ENCODE measurements at regions not wholly inside any gene's neighbourhood (a gene's known extent, or its start where the extent isn't known, plus 50 kb on each side); places are given as distances from the start of the nearest gene placed in this dataset.

DNA sequence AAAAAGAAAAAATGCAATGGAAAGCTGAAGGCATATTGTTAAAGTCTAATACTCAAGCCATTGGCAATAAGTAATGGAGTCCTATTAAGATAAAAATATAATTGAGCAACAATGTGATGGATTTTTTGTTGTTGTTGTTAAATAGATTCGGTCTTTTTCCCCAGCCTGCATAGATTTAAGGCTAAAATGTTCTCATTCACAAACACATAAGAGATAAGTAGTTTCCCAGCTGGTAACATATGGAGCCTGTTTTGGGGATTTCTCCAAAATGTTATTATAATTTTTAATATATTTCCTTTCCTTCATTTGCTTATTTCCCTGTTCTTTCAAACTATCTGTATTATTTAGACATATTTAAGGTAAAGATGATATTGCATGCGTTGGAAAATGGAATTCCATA lies 1149.1 kb upstream of the PRR20A start:
- Histone ChIP-seq H3K27ac (no peak overlapping the region), H3K4me3 (ENCODE audit: low read depth, low read length) (no peak overlapping the region), H3K27me3 (ENCODE audit: insufficient read depth, low read depth, severe bottlenecking) (no peaks in the 10 kb centered on the region), H3K9me3 (ENCODE audit: severe bottlenecking) (no peaks in the 10 kb centered on the region), H3K36me3 (no peaks in the 10 kb centered on the region)
- TF ChIP-seq, protein P1, sequence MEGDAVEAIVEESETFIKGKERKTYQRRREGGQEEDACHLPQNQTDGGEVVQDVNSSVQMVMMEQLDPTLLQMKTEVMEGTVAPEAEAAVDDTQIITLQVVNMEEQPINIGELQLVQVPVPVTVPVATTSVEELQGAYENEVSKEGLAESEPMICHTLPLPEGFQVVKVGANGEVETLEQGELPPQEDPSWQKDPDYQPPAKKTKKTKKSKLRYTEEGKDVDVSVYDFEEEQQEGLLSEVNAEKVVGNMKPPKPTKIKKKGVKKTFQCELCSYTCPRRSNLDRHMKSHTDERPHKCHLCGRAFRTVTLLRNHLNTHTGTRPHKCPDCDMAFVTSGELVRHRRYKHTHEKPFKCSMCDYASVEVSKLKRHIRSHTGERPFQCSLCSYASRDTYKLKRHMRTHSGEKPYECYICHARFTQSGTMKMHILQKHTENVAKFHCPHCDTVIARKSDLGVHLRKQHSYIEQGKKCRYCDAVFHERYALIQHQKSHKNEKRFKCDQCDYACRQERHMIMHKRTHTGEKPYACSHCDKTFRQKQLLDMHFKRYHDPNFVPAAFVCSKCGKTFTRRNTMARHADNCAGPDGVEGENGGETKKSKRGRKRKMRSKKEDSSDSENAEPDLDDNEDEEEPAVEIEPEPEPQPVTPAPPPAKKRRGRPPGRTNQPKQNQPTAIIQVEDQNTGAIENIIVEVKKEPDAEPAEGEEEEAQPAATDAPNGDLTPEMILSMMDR (IDR thresholded peaks at IDR 0.05; ENCODE audit: low read depth, low read length): no peak
- no peak for DNase-seq

DNA sequence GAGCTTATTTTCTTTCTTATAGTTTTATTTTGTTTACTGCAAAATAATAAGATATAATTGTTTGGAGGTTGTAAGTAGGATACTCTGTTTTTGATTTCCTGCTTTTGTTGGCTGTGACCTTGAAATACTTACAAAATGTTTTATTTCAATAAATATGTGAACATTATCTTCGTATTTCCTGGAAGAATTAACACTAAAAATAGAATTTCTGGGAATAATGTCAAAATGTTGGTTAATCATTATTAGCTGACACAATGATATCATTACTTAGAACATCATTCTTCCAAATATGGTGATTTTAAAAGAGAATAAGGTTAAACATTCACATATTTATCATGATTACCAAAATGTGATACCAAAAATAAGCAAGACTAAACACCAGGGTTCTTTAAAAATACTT lies 1148.6 kb upstream of the PRR20A start:
- TF ChIP-seq, protein P1 (IDR thresholded peaks at IDR 0.05; ENCODE audit: low read depth, low read length): no peak
- Histone ChIP-seq H3K9me3 (ENCODE audit: severe bottlenecking) (no peaks in the 10 kb centered on the region), H3K36me3 (no peaks in the 10 kb centered on the region), H3K27me3 (ENCODE audit: insufficient read depth, low read depth, severe bottlenecking) (no peaks in the 10 kb centered on the region), H3K27ac (no peak overlapping the region), H3K4me3 (ENCODE audit: low read depth, low read length) (no peak overlapping the region)
- DNase-seq: no peak

GRCh38 chr13:55999709-56000108 lies 1141.0 kb upstream of the PRR20A start:
- TF ChIP-seq, protein P1 (IDR thresholded peaks at IDR 0.05; ENCODE audit: low read depth, low read length): no peak
- no peaks in the 10 kb centered on the region for H3K27me3 ChIP-seq (ENCODE audit: insufficient read depth, low read depth, severe bottlenecking)
- no peak overlapping the region for H3K27ac ChIP-seq
- H3K36me3 ChIP-seq: no peaks in the 10 kb centered on the region
- H3K4me3 ChIP-seq (ENCODE audit: low read depth, low read length): no peak overlapping the region
- no peaks in the 10 kb centered on the region for H3K9me3 ChIP-seq (ENCODE audit: severe bottlenecking)
- DNase-seq: peak; percentile 9

- Histone ChIP-seq H3K27ac (no peak overlapping the region), H3K27me3 (ENCODE audit: insufficient read depth, low read depth, severe bottlenecking) (no peaks in the 10 kb centered on the region), H3K4me3 (ENCODE audit: low read depth, low read length) (no peak overlapping the region), H3K9me3 (ENCODE audit: severe bottlenecking) (no peaks in the 10 kb centered on the region), H3K36me3 (no peaks in the 10 kb centered on the region)
- TF ChIP-seq, protein P1 (IDR thresholded peaks at IDR 0.05; ENCODE audit: low read depth, low read length): no peak
- no peak for DNase-seq
Measured at GRCh38 chr13:56009418-56009817, 1131.3 kb upstream of the PRR20A start.

- H3K27me3 ChIP-seq (ENCODE audit: insufficient read depth, low read depth, severe bottlenecking): no peaks in the 10 kb centered on the region
- H3K27ac ChIP-seq: no peak overlapping the region
- H3K9me3 ChIP-seq (ENCODE audit: severe bottlenecking): no peaks in the 10 kb centered on the region
- no peak for DNase-seq
- no peaks in the 10 kb centered on the region for H3K36me3 ChIP-seq
- H3K4me3 ChIP-seq (ENCODE audit: low read depth, low read length): no peak overlapping the region
- TF ChIP-seq, protein P1 (IDR thresholded peaks at IDR 0.05; ENCODE audit: low read depth, low read length): no peak
Measured at GRCh38 chr13:56012644-56013043, 1128.1 kb upstream of the PRR20A start.

DNA sequence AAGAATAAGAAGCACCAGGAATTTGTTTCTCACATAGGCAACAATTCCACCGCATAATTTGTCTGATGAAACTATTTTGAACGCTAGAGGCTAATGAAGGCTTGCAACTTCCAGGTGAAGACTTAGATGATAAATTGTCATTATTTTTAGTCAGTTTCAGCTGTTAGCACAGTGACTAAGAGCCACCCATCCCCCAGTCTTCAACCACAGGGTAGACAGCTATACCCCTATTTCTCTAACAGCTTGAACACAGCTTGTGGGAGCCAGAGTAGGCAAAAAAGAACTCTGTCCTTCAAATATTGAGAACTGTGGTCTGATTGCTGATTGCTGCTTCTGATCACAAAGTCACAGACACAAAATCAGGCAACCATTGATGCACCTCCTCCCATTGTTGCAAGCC lies 1124.8 kb upstream of the PRR20A start:
- no peaks in the 10 kb centered on the region for H3K36me3 ChIP-seq
- no peaks in the 10 kb centered on the region for H3K27me3 ChIP-seq (ENCODE audit: insufficient read depth, low read depth, severe bottlenecking)
- H3K9me3 ChIP-seq (ENCODE audit: severe bottlenecking): no peaks in the 10 kb centered on the region
- TF ChIP-seq, protein P1 (IDR thresholded peaks at IDR 0.05; ENCODE audit: low read depth, low read length): no peak
- no peak for DNase-seq
- H3K27ac ChIP-seq: no peak overlapping the region
- no peak overlapping the region for H3K4me3 ChIP-seq (ENCODE audit: low read depth, low read length)
